Peyer's patch (tissue), 4 donors: ENCODE measurements at regions not wholly inside any gene's neighbourhood (a gene's known extent, or its start where the extent isn't known, plus 50 kb on each side); places are given as distances from the start of the nearest gene placed in this dataset.

Experiments
- DNase-seq, 3 donors: peaks; one replicate each; pipeline ENCODE4 v3.0.0-alpha.2; 2017 to 2019
- H3K27ac ChIP-seq, 4 donors: fragments of 200-600 bp; sonication (generic); one replicate each; pipeline ENCODE4 v1.5.1; 2016 to 2019
- H3K27me3 ChIP-seq, 2 donors: fragments of 200-600 bp; sonication (generic); one replicate each; pipeline ENCODE4 v1.5.1; 2019
- H3K36me3 ChIP-seq, 3 donors: fragments of 200-600 bp; sonication (generic); one replicate each; pipeline ENCODE4 v1.5.1; 2016 to 2019
- H3K4me1 ChIP-seq, 4 donors: fragments of 200-600 bp; sonication (generic); one replicate each; pipeline ENCODE4 v1.5.1; 2016 to 2019
- H3K4me3 ChIP-seq, 4 donors: fragments of 200-600 bp; sonication (generic); 1 replicate in 3 of 4; 2 replicates in 1 of 4; pipeline ENCODE4 v1.5.1; 2016 to 2019; ENCODE audit warnings: mild to moderate bottlenecking in 1 of 4
- H3K9me3 ChIP-seq, 4 donors: fragments of 200-600 bp; sonication (generic); one replicate each; pipeline ENCODE4 v1.5.1; 2016 to 2019; ENCODE audit warnings: mild to moderate bottlenecking in 1 of 4
- CTCF ChIP-seq, 6 experiments: fragments of 450-650 bp in 4 of 6; fragments of 200-600 bp in 2 of 6; sonication (generic) in 1 of 6; IDR thresholded peaks; one replicate each; pipeline ENCODE4 v1.5.1; 2017 to 2019; ENCODE audit warnings: antibody characterized with exemption in 6 of 6, mild to moderate bottlenecking in 3 of 6, moderate library complexity in 1 of 6
- POLR2A ChIP-seq, 2 donors: fragments of 450-650 bp; IDR thresholded peaks; one replicate each; pipeline ENCODE4 v1.5.1; 2017; ENCODE audit warnings: antibody characterized with exemption in 2 of 2, mild to moderate bottlenecking in 2 of 2, moderate library complexity in 2 of 2

- Histone ChIP-seq H3K9me3 (no peaks in the 10 kb centered on the region), H3K27me3 (no peaks in the 10 kb centered on the region), H3K4me1 (no peaks in the 10 kb centered on the region), H3K27ac (no peak overlapping the region), H3K4me3 (no peak overlapping the region), H3K36me3 (no peaks in the 10 kb centered on the region)
- no peak for TF ChIP-seq CTCF (IDR thresholded peaks at IDR 0.05)
- TF ChIP-seq POLR2A (IDR thresholded peaks at IDR 0.05): no peak
- no peak for DNase-seq
Measured at GRCh38 chr12:94889445-94890210, 113.9 kb downstream of the NDUFA12 start.

- Histone ChIP-seq H3K27me3 (no peaks in the 10 kb centered on the region), H3K4me3 (no peak overlapping the region), H3K36me3 (no peaks in the 10 kb centered on the region), H3K27ac (no peak overlapping the region), H3K9me3 (no peaks in the 10 kb centered on the region), H3K4me1 (no peaks in the 10 kb centered on the region)
- TF ChIP-seq POLR2A (IDR thresholded peaks at IDR 0.05): no peak
- no peak for TF ChIP-seq CTCF (IDR thresholded peaks at IDR 0.05)
- DNase-seq: no peak
Measured at GRCh38 chr12:94879542-94879941, 124.0 kb downstream of the NDUFA12 start.

GRCh38 chr12:94875525-94875924 lies 128.0 kb downstream of the NDUFA12 start:
- peak in 1 of 3 donors; percentile 20 for DNase-seq
- no peaks in the 10 kb centered on the region for H3K9me3 ChIP-seq
- H3K36me3 ChIP-seq: no peaks in the 10 kb centered on the region
- H3K27me3 ChIP-seq: peaks cover 0 to 13% of the 10 kb centered on the region in 2 donors
- H3K4me1 ChIP-seq: peaks cover 0 to 13% (median 4%) of the 10 kb centered on the region in 4 donors
- no peak overlapping the region for H3K27ac ChIP-seq
- TF ChIP-seq POLR2A (IDR thresholded peaks at IDR 0.05) (no peak), CTCF (IDR thresholded peaks at IDR 0.05) (peak in 4 of 6 experiments; percentile 13 to 39 (median 30))
- no peak overlapping the region for H3K4me3 ChIP-seq

GRCh38 chr12:94874518-94875302 lies 128.8 kb downstream of the NDUFA12 start:
- TF ChIP-seq POLR2A (IDR thresholded peaks at IDR 0.05) (no peak), CTCF (IDR thresholded peaks at IDR 0.05) (no peak)
- no peaks in the 10 kb centered on the region for H3K9me3 ChIP-seq
- peak overlapping the region in 1 of 4 donors; percentile 57 for H3K4me3 ChIP-seq
- H3K27me3 ChIP-seq: peaks cover 0 to 13% of the 10 kb centered on the region in 2 donors
- H3K4me1 ChIP-seq: peaks cover 0 to 13% (median 4%) of the 10 kb centered on the region in 4 donors
- DNase-seq: no peak
- no peaks in the 10 kb centered on the region for H3K36me3 ChIP-seq
- no peak overlapping the region for H3K27ac ChIP-seq

GRCh38 chr12:94873734-94874517 lies 129.6 kb downstream of the NDUFA12 start:
- H3K9me3 ChIP-seq: no peaks in the 10 kb centered on the region
- no peaks in the 10 kb centered on the region for H3K36me3 ChIP-seq
- H3K27ac ChIP-seq: peak overlapping the region in 1 of 4 donors; percentile 42
- TF ChIP-seq CTCF (IDR thresholded peaks at IDR 0.05) (no peak), POLR2A (IDR thresholded peaks at IDR 0.05) (no peak)
- H3K4me1 ChIP-seq: peaks cover 0 to 13% (median 4%) of the 10 kb centered on the region in 4 donors
- DNase-seq: no peak
- H3K4me3 ChIP-seq: peak overlapping the region; percentile 41 to 57 (median 55)
- peaks cover 0 to 13% of the 10 kb centered on the region in 2 donors for H3K27me3 ChIP-seq
